ENCODE measurements at regions not wholly inside any gene's neighbourhood (a gene's known extent, or its start where the extent isn't known, plus 50 kb on each side); places are given as distances from the start of the nearest gene placed in this dataset.

- H4K20me1 ChIP-seq (ENCODE audit: control insufficient read depth, extremely low read depth, insufficient read depth, low read length) = no peaks in the 10 kb centered on the region
- H3K27me3 ChIP-seq (ENCODE audit: control insufficient read depth, insufficient read depth, low read length) = no peaks in the 10 kb centered on the region
- H3K36me3 ChIP-seq (ENCODE audit: control insufficient read depth, insufficient read depth, low read length) = no peaks in the 10 kb centered on the region
- no peaks in the 10 kb centered on the region for H3K79me2 ChIP-seq (ENCODE audit: control insufficient read depth, insufficient read depth, low read length)
- no peak for DNase-seq (ENCODE audit: low read depth in 2 of 2)
- H3K9ac ChIP-seq (ENCODE audit: insufficient read depth, low read length) = no peak overlapping the region
- no peak overlapping the region for H2AFZ ChIP-seq (ENCODE audit: low read length)
- H3K27ac ChIP-seq (ENCODE audit: insufficient read depth, low read length) = no peak overlapping the region
- H3K4me1 ChIP-seq (ENCODE audit: control insufficient read depth, extremely low read depth, insufficient read depth, low read length) = no peaks in the 10 kb centered on the region
- no peak overlapping the region for H3K4me2 ChIP-seq (ENCODE audit: extremely low read depth, insufficient read depth, low read length)
- no peaks in the 10 kb centered on the region for H3K9me3 ChIP-seq (ENCODE audit: control insufficient read depth, insufficient read depth, low read depth, low read length)
- TF ChIP-seq EZH2 (IDR thresholded peaks at IDR 0.05; ENCODE audit: low read length, missing control alignments) (no peak), CTCF (conservative IDR thresholded peaks at IDR 0.05 in 1 of 2, IDR thresholded peaks at IDR 0.05 in 1 of 2; ENCODE audit: low read depth in 1 of 2, low read length in 2 of 2) (no peak)
- no peak overlapping the region for H3K4me3 ChIP-seq (replicated peaks in 1 of 4; ENCODE audit: control extremely low read depth in 1 of 4, insufficient read depth in 1 of 4, low read depth in 3 of 4, low read length in 4 of 4)
These were observed 116.6 kb downstream of the CBLN4 start for GRCh38 chr20:55888685-55889084.

GRCh38 chr20:55882910-55883309 lies 122.4 kb downstream of the CBLN4 start:
- Histone ChIP-seq H3K79me2 (ENCODE audit: control insufficient read depth, insufficient read depth, low read length) (no peaks in the 10 kb centered on the region), H3K27ac (ENCODE audit: insufficient read depth, low read length) (no peak overlapping the region), H3K36me3 (ENCODE audit: control insufficient read depth, insufficient read depth, low read length) (no peaks in the 10 kb centered on the region), H3K4me3 (replicated peaks in 1 of 4; ENCODE audit: control extremely low read depth in 1 of 4, insufficient read depth in 1 of 4, low read depth in 3 of 4, low read length in 4 of 4) (no peak overlapping the region), H3K4me1 (ENCODE audit: control insufficient read depth, extremely low read depth, insufficient read depth, low read length) (no peaks in the 10 kb centered on the region), H2AFZ (ENCODE audit: low read length) (no peak overlapping the region), H3K4me2 (ENCODE audit: extremely low read depth, insufficient read depth, low read length) (no peak overlapping the region), H4K20me1 (ENCODE audit: control insufficient read depth, extremely low read depth, insufficient read depth, low read length) (no peaks in the 10 kb centered on the region), H3K27me3 (ENCODE audit: control insufficient read depth, insufficient read depth, low read length) (no peaks in the 10 kb centered on the region), H3K9ac (ENCODE audit: insufficient read depth, low read length) (no peak overlapping the region), H3K9me3 (ENCODE audit: control insufficient read depth, insufficient read depth, low read depth, low read length) (no peaks in the 10 kb centered on the region)
- DNase-seq (ENCODE audit: low read depth in 2 of 2) = no peak
- TF ChIP-seq EZH2 (IDR thresholded peaks at IDR 0.05; ENCODE audit: low read length, missing control alignments) (no peak), CTCF (conservative IDR thresholded peaks at IDR 0.05 in 1 of 2, IDR thresholded peaks at IDR 0.05 in 1 of 2; ENCODE audit: low read depth in 1 of 2, low read length in 2 of 2) (no peak)

GRCh38 chr20:55882286-55882685 lies 123.0 kb downstream of the CBLN4 start:
- no peak overlapping the region for H3K27ac ChIP-seq (ENCODE audit: insufficient read depth, low read length)
- H4K20me1 ChIP-seq (ENCODE audit: control insufficient read depth, extremely low read depth, insufficient read depth, low read length) = no peaks in the 10 kb centered on the region
- no peaks in the 10 kb centered on the region for H3K36me3 ChIP-seq (ENCODE audit: control insufficient read depth, insufficient read depth, low read length)
- TF ChIP-seq CTCF (conservative IDR thresholded peaks at IDR 0.05 in 1 of 2, IDR thresholded peaks at IDR 0.05 in 1 of 2; ENCODE audit: low read depth in 1 of 2, low read length in 2 of 2) = no peak
- TF ChIP-seq EZH2 (IDR thresholded peaks at IDR 0.05; ENCODE audit: low read length, missing control alignments) = no peak
- no peaks in the 10 kb centered on the region for H3K27me3 ChIP-seq (ENCODE audit: control insufficient read depth, insufficient read depth, low read length)
- DNase-seq (ENCODE audit: low read depth in 2 of 2) = no peak
- H3K9ac ChIP-seq (ENCODE audit: insufficient read depth, low read length) = no peak overlapping the region
- H3K4me3 ChIP-seq (replicated peaks in 1 of 4; ENCODE audit: control extremely low read depth in 1 of 4, insufficient read depth in 1 of 4, low read depth in 3 of 4, low read length in 4 of 4) = no peak overlapping the region
- H3K4me1 ChIP-seq (ENCODE audit: control insufficient read depth, extremely low read depth, insufficient read depth, low read length) = no peaks in the 10 kb centered on the region
- no peaks in the 10 kb centered on the region for H3K79me2 ChIP-seq (ENCODE audit: control insufficient read depth, insufficient read depth, low read length)
- no peak overlapping the region for H3K4me2 ChIP-seq (ENCODE audit: extremely low read depth, insufficient read depth, low read length)
- no peaks in the 10 kb centered on the region for H3K9me3 ChIP-seq (ENCODE audit: control insufficient read depth, insufficient read depth, low read depth, low read length)
- no peak overlapping the region for H2AFZ ChIP-seq (ENCODE audit: low read length)

All from fibroblast of lung (primary cell).